Gastrocnemius medialis (tissue), 4 donors: ENCODE measurements at regions not wholly inside any gene's neighbourhood (a gene's known extent, or its start where the extent isn't known, plus 50 kb on each side); places are given as distances from the start of the nearest gene placed in this dataset.

Experiments used
- POLR2A ChIP-seq, 2 donors: fragments of 450-650 bp; IDR thresholded peaks; one replicate each; pipeline ENCODE4 v1.6.1; 2017; ENCODE audit warnings: antibody characterized with exemption in 2 of 2, mild to moderate bottlenecking in 2 of 2, moderate library complexity in 2 of 2
- TF ChIP-seq, protein P1 (sequence below), 5 experiments: fragments of 450-650 bp in 3 of 5; fragments of 200-600 bp in 2 of 5; sonication (generic) in 2 of 5; IDR thresholded peaks in 4 of 5; conservative IDR thresholded peaks in 1 of 5; 1 replicate in 4 of 5; 2 replicates in 1 of 5; pipeline ENCODE4 v1.5.1; 2016 to 2019; ENCODE audit warnings: antibody characterized with exemption in 5 of 5, mild to moderate bottlenecking in 3 of 5, moderate library complexity in 3 of 5

- TF ChIP-seq, protein P1, sequence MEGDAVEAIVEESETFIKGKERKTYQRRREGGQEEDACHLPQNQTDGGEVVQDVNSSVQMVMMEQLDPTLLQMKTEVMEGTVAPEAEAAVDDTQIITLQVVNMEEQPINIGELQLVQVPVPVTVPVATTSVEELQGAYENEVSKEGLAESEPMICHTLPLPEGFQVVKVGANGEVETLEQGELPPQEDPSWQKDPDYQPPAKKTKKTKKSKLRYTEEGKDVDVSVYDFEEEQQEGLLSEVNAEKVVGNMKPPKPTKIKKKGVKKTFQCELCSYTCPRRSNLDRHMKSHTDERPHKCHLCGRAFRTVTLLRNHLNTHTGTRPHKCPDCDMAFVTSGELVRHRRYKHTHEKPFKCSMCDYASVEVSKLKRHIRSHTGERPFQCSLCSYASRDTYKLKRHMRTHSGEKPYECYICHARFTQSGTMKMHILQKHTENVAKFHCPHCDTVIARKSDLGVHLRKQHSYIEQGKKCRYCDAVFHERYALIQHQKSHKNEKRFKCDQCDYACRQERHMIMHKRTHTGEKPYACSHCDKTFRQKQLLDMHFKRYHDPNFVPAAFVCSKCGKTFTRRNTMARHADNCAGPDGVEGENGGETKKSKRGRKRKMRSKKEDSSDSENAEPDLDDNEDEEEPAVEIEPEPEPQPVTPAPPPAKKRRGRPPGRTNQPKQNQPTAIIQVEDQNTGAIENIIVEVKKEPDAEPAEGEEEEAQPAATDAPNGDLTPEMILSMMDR (IDR thresholded peaks at IDR 0.05 in 4 of 5, conservative IDR thresholded peaks at IDR 0.05 in 1 of 5): no peak
- no peak for TF ChIP-seq POLR2A (IDR thresholded peaks at IDR 0.05)
Measured at GRCh38 chr3:137582484-137582883, 181.6 kb upstream of the SOX14 start.
